Omental fat pad (tissue), 3 donors: ENCODE measurements at regions not wholly inside any gene's neighbourhood (a gene's known extent, or its start where the extent isn't known, plus 50 kb on each side); places are given as distances from the start of the nearest gene placed in this dataset.

Source experiments
- ATAC-seq: fragments of 150-250 bp; one replicate; pipeline ENCODE4 v1.9.1; 2016; ENCODE audit warnings: mild to moderate bottlenecking, moderate library complexity; ENCODE audit not compliant: low FRiP score
- DNase-seq: peaks from one replicate; pipeline ENCODE4 v3.0.0-alpha.2; 2019; ENCODE audit warnings: low spot score
- TF ChIP-seq, protein P1 (sequence below), 3 donors: fragments of 450-650 bp; IDR thresholded peaks; one replicate each; pipeline ENCODE4 v1.5.1; 2016 to 2017; ENCODE audit warnings: antibody characterized with exemption in 3 of 3, mild to moderate bottlenecking in 3 of 3, moderate library complexity in 2 of 3

DNA sequence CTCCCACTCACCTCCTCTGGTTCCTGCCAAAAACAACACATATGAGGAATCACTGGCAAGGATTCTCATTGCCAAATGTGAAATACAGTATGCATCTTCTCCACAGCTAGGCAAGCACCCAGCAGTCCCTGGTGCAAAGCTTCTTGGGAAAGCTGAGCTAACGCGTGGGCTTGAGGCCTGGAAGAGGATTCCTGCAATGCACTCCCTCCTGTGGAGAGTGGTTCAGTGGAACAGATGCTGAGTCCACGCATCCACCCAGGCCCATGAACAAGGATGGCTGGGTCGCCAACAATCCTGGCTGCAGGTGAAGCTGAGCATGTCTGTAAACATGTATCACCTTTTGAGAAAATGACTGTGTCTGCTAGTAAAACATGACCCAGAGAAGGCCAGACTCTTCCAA lies 113.2 kb upstream of the CHST15 start:
- ATAC-seq: no peak
- TF ChIP-seq, protein P1, sequence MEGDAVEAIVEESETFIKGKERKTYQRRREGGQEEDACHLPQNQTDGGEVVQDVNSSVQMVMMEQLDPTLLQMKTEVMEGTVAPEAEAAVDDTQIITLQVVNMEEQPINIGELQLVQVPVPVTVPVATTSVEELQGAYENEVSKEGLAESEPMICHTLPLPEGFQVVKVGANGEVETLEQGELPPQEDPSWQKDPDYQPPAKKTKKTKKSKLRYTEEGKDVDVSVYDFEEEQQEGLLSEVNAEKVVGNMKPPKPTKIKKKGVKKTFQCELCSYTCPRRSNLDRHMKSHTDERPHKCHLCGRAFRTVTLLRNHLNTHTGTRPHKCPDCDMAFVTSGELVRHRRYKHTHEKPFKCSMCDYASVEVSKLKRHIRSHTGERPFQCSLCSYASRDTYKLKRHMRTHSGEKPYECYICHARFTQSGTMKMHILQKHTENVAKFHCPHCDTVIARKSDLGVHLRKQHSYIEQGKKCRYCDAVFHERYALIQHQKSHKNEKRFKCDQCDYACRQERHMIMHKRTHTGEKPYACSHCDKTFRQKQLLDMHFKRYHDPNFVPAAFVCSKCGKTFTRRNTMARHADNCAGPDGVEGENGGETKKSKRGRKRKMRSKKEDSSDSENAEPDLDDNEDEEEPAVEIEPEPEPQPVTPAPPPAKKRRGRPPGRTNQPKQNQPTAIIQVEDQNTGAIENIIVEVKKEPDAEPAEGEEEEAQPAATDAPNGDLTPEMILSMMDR (IDR thresholded peaks at IDR 0.05): no peak
- no peak for DNase-seq

DNA sequence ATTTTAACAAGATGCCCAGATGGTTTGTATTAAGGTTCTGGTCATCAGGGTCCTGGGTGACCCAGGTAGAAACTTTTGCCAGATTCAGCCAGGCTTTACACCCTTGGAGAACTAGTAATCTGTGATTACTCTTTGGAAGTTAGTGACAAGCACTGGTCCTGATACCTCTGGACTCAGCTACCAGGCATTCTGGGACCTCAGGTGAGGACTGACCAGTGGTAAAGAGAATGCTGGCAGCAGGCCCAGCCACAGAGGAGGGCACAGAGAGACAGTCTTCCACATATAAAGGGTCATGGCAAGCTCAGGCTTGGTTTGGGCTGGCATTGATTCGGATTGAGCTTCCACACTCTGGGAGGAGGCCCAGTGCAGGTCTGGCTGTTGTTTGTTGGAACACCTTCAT lies 112.0 kb upstream of the CHST15 start:
- TF ChIP-seq, protein P1 (IDR thresholded peaks at IDR 0.05): no peak
- no peak for DNase-seq
- ATAC-seq: no peak

DNA sequence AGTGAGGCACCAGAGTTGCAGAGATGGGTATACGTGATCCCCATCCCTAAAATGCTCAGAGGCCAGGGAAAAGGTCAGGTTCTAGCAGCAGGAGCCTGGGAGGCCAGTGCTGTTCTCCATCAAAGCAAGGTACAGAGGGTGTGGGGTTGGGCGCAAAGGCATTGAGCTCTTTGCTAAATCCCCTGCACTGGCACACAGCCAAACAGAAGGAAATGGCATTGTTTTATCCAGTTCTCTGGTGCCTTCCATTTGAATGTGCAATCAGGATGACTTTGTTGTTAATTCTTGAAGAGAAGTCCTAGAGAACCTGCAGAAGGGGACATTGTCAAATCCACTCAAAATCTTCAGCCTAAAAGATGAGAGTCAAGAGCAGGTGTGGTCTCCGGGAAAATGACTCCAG lies 111.3 kb upstream of the CHST15 start:
- DNase-seq (no peak), ATAC-seq (no peak)
- TF ChIP-seq, protein P1 (IDR thresholded peaks at IDR 0.05): no peak

DNA sequence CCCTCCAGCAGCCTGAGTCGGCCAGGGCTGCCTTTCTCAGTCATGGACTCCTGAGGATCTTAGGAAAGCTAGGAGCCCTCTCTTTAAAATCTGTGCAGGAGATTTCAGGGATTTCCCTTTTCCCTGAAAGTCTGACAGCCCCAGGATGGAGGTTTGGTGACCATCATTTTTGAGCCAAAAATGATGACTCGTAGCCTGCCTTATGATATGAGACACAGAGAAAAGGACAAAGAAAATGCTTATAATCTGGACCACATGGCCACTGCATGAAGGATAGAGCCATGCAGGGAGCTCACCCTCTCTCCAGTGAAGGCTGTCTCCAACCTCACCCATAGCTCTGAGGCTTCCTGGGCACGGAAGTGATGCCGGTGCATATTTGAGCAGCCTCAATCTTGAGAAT lies 106.6 kb upstream of the CHST15 start:
- no peak for DNase-seq
- no peak for ATAC-seq
- TF ChIP-seq, protein P1 (IDR thresholded peaks at IDR 0.05): no peak

DNA sequence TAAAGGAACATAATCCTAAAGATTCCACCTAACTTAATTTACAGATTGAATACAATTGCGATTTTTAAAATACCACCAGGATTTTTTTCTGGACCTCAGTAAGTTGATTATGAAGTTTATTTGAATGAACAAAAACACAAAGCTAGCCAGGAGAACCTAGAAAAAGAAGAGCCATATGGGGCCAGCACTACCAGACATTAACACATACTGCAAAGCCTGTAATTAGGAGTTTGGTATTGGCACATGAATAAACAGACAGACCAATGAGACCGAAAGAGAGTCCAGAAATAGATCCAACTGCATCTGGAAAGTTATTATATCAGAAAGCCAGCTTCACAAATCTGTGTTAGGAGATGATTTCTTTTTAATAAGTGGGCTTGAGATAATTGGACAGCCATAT lies 105.5 kb upstream of the CHST15 start:
- TF ChIP-seq, protein P1 (IDR thresholded peaks at IDR 0.05): no peak
- DNase-seq: no peak
- ATAC-seq: no peak

DNA sequence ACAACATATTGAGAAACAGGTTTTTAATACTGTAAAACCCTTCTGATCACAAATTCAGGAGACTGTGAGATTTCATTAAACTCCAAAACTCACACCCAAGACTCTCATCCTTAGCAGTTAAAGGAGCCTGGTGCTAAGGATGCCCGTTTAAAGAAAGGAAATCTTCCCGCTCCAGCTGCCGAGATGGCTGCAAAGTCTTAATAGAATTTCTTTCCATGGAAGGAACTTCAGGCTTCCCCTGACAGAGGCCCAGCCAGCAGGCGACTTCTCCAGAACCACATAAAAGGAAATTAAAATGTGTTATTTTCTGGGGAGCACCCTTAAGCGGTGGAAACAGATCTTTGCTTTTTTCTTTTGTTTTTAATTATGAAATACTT lies 104.7 kb upstream of the CHST15 start:
- TF ChIP-seq, protein P1 (IDR thresholded peaks at IDR 0.05): no peak
- ATAC-seq (no peak), DNase-seq (no peak)

DNA sequence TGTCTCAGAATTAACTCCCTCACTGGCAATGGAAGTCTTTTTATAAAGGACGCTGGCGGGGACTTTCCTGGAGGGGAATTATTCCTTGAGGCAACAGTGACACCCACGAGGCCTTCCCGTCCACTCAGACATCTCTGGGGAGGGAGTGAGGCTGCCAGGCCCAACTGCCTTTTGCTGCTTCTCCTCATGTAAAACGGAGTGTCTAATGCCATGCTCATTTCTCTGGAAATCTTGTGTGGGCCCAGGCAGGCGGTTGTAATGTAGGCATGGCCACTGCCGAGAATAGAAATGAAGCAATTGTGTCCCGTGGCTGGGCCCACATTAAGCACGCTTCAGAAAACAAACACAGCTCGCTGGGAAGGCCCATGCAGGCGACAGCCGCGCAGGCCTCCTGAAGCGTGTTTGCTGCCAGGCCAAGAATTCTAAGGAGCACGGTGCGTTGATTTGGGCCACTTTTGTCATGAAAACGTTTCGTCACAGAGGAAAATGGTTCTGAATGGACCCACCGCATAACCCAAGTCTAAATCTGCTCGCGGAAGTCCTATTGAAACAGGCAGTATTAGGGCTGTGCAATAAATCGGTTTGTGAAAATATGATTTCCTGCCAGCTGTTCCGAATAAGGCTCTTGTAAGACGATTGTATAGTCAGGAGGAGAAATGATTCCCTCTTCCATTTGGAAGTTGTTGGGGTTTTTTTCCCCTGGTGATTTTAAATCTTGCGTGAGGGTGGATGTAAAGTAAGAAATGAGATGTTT lies 104.2 kb upstream of the CHST15 start:
- ATAC-seq (no peak), DNase-seq (no peak)
- TF ChIP-seq, protein P1 (IDR thresholded peaks at IDR 0.05): no peak
